ENCODE measurements at regions not wholly inside any gene's neighbourhood (a gene's known extent, or its start where the extent isn't known, plus 50 kb on each side); places are given as distances from the start of the nearest gene placed in this dataset.

DNA sequence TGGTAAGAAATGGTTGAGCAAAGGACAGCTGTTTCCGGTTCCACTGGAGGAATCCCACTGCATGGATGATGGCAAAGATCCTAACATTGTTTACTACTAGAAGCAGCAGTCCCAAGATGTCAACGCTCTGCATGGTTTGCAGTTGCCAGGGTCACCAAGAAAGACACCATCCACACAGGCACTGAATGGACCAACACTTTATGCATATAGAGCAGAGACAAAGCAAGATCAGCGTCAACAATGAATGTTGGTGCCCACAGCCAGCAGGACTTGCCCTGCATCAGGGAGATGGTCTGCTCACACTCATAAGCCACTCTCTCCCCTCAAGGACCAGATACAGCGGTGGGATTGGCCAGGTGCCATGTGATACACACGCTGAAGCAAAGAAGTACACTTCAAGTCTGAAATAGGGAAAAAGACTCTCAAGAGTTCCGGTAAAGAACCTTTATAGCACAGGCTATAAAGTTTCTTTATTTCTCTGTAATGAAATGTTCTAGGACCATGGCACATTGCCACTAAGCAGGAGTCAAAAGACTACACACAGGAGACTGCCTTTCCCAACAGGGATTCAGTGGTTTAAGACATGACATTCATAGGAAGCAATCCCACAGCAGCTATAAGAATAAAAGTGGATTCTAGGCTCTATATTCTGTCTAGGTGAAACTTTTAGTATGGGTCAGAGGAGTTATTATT is 133.2 kb upstream of the EPHA4 start:
- Mint-ChIP-seq H3K27me3 (ENCODE audit: insufficient read depth, unreplicated experiment) (no peaks in the 10 kb centered on the region), H3K4me1 (ENCODE audit: low read depth, unreplicated experiment) (peaks cover 7% of the 10 kb centered on the region)
- H3K27me3 ChIP-seq (replicated peaks; ENCODE audit: control insufficient read depth, insufficient read depth, low read length) = no peaks in the 10 kb centered on the region

DNA sequence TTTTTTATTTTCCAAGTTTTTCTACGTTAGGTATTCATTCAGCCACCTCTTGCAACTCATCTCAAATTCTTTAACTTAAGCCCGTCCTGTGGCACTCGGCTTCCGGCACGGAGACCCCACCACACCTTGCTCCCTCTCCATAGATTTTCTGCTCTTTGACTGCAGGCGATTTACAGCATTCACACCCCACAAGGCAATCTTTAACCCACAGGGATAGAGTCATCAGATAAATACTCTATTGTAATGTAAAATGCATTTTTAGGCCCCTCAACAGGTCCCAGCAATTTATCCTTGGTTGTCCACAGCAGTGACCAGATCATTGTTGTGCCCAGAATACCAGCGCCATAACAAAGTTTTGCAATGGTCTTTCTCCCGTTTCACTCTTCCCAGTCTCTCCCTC is 132.3 kb upstream of the EPHA4 start:
- peaks cover 3% of the 10 kb centered on the region for H3K4me1 ChIP-seq
- POLR2A ChIA-PET = no interaction called here

More for the DNA sequence above, 133.2 kb upstream of the EPHA4 start:
- no peaks in the 10 kb centered on the region for H3K36me3 ChIP-seq (ENCODE audit: control insufficient read depth, insufficient read depth, low read length)
- no peak for DNase-seq
- Mint-ChIP-seq H3K36me3 (ENCODE audit: insufficient read depth, unreplicated experiment) (no peaks in the 10 kb centered on the region), H3K9me3 (ENCODE audit: unreplicated experiment) (no peaks in the 10 kb centered on the region), H3K4me3 (ENCODE audit: unreplicated experiment) (no peak overlapping the region), H3K27ac (ENCODE audit: unreplicated experiment) (no peak overlapping the region)
- H3K4me1 ChIP-seq = peaks cover 4% of the 10 kb centered on the region
- ChIA-PET CTCF (no interaction called here), POLR2A (no interaction called here)
- no peaks in the 10 kb centered on the region for H3K9me3 ChIP-seq
- TF ChIP-seq, protein P1, sequence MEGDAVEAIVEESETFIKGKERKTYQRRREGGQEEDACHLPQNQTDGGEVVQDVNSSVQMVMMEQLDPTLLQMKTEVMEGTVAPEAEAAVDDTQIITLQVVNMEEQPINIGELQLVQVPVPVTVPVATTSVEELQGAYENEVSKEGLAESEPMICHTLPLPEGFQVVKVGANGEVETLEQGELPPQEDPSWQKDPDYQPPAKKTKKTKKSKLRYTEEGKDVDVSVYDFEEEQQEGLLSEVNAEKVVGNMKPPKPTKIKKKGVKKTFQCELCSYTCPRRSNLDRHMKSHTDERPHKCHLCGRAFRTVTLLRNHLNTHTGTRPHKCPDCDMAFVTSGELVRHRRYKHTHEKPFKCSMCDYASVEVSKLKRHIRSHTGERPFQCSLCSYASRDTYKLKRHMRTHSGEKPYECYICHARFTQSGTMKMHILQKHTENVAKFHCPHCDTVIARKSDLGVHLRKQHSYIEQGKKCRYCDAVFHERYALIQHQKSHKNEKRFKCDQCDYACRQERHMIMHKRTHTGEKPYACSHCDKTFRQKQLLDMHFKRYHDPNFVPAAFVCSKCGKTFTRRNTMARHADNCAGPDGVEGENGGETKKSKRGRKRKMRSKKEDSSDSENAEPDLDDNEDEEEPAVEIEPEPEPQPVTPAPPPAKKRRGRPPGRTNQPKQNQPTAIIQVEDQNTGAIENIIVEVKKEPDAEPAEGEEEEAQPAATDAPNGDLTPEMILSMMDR (IDR thresholded peaks at IDR 0.05; ENCODE audit: insufficient read depth in 1 of 2, low read depth in 1 of 2, low read length in 1 of 2, severe bottlenecking in 1 of 2, unreplicated experiment in 1 of 2) = no peak
- intact Hi-C loops (cut with micrococcal nuclease; ENCODE audit: unreplicated experiment) = no loop called here
- BruUV-seq (replicated peaks) = no TSS peak
- no peak overlapping the region for H3K4me3 ChIP-seq (ENCODE audit: low read depth, low read length)

DNA sequence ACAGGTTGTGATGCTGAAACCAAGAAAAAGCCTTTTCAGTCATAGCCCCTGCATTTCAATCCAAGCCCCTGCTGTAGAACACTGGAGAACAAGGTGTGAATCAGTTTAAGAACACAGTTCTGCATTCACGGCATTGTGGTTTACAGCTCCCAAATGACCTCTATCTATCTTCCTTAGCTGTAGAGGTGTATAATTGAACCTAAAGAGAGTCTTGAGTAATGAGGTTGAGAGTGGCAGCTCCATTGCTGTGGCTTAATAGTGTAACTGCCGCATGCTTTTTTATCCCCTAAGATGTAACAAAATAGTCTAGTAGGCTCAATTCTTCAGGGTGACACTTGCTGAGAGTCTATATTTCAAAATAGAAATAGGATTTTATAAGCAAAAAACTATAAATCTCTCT is 121.3 kb upstream of the EPHA4 start:
- no peaks in the 10 kb centered on the region for H3K36me3 Mint-ChIP-seq (ENCODE audit: insufficient read depth, unreplicated experiment)
- ChIA-PET CTCF (no interaction called here), POLR2A (no interaction called here)

More for the DNA sequence above, 132.3 kb upstream of the EPHA4 start:
- Histone ChIP-seq H3K27me3 (replicated peaks; ENCODE audit: control insufficient read depth, insufficient read depth, low read length) (no peaks in the 10 kb centered on the region), H3K4me3 (ENCODE audit: low read depth, low read length) (no peak overlapping the region), H3K36me3 (ENCODE audit: control insufficient read depth, insufficient read depth, low read length) (no peaks in the 10 kb centered on the region), H3K9me3 (no peaks in the 10 kb centered on the region)
- no TSS peak for BruUV-seq (replicated peaks)
- Mint-ChIP-seq H3K9me3 (ENCODE audit: unreplicated experiment) (no peaks in the 10 kb centered on the region), H3K27ac (ENCODE audit: unreplicated experiment) (no peak overlapping the region), H3K4me3 (ENCODE audit: unreplicated experiment) (no peak overlapping the region), H3K27me3 (ENCODE audit: insufficient read depth, unreplicated experiment) (no peaks in the 10 kb centered on the region), H3K4me1 (ENCODE audit: low read depth, unreplicated experiment) (peaks cover 7% of the 10 kb centered on the region), H3K36me3 (ENCODE audit: insufficient read depth, unreplicated experiment) (no peaks in the 10 kb centered on the region)
- no peak for DNase-seq
- intact Hi-C loops (cut with micrococcal nuclease; ENCODE audit: unreplicated experiment) = no loop called here
- TF ChIP-seq, protein P1 (IDR thresholded peaks at IDR 0.05; ENCODE audit: insufficient read depth in 1 of 2, low read depth in 1 of 2, low read length in 1 of 2, severe bottlenecking in 1 of 2, unreplicated experiment in 1 of 2) = no peak
- CTCF ChIA-PET = no interaction called here

More for the DNA sequence above, 121.3 kb upstream of the EPHA4 start:
- no peaks in the 10 kb centered on the region for H3K27me3 Mint-ChIP-seq (ENCODE audit: insufficient read depth, unreplicated experiment)
- H3K27ac Mint-ChIP-seq (ENCODE audit: unreplicated experiment) = no peak overlapping the region
- H3K9me3 ChIP-seq = no peaks in the 10 kb centered on the region
- intact Hi-C loops (cut with micrococcal nuclease; ENCODE audit: unreplicated experiment) = no loop called here
- TF ChIP-seq, protein P1 (IDR thresholded peaks at IDR 0.05; ENCODE audit: insufficient read depth in 1 of 2, low read depth in 1 of 2, low read length in 1 of 2, severe bottlenecking in 1 of 2, unreplicated experiment in 1 of 2) = no peak
- DNase-seq = no peak
- H3K36me3 ChIP-seq (ENCODE audit: control insufficient read depth, insufficient read depth, low read length) = no peaks in the 10 kb centered on the region
- H3K9me3 Mint-ChIP-seq (ENCODE audit: unreplicated experiment) = no peaks in the 10 kb centered on the region
- H3K4me3 Mint-ChIP-seq (ENCODE audit: unreplicated experiment) = no peak overlapping the region
- H3K4me3 ChIP-seq (ENCODE audit: low read depth, low read length) = no peak overlapping the region
- no peaks in the 10 kb centered on the region for H3K27me3 ChIP-seq (replicated peaks; ENCODE audit: control insufficient read depth, insufficient read depth, low read length)
- H3K4me1 Mint-ChIP-seq (ENCODE audit: low read depth, unreplicated experiment) = no peaks in the 10 kb centered on the region
- H3K4me1 ChIP-seq = no peaks in the 10 kb centered on the region
- no TSS peak for BruUV-seq (replicated peaks)
